Loucy (cell line): ENCODE measurements at regions not wholly inside any gene's neighbourhood (a gene's known extent, or its start where the extent isn't known, plus 50 kb on each side); places are given as distances from the start of the nearest gene placed in this dataset.

ENCODE experiments used
- EZH2phosphoT487 ChIP-seq: fragments of 200-600 bp; IDR thresholded peaks from 2 replicates; pipeline ENCODE4 v1.6.1; 2018; ENCODE audit warnings: antibody characterized with exemption, mild to moderate bottlenecking, moderate library complexity, borderline replicate concordance
- TF ChIP-seq, protein P1 (sequence below): fragments of 200-600 bp; sonication (generic); conservative IDR thresholded peaks from 2 replicates; pipeline ENCODE4 v1.5.1; 2014; ENCODE audit warnings: mild to moderate bottlenecking, antibody characterized with exemption, low read length

DNA sequence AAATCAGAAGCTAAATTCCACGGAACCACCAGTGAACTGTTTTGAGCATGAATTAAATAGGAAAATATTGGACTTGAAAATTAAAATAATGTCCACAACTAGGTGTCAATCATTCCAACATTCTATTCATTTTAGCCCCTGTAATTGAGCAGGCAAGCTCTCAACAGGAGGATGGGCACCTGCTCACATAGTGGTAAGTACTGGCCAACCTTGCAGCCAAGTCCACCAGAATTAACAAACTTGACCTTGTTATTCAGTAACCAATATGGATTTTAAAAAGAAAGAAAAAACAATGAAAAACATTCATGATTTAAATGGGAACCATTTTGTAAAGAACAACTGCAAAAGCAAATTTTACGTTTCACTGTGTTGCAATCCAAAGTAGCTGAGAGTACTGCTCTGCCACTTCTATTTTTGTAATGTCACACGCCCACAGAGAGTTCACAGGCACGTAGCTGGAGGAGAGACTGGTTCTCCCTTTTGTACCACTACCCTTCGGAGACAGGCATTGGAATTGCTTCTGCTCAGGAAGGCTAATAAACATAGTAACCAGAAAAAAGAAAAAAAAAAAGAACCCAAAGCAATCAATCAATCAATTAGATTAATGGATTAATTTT is 75.2 kb upstream of the F13A1 start:
- no peak for TF ChIP-seq EZH2phosphoT487
- TF ChIP-seq, protein P1, sequence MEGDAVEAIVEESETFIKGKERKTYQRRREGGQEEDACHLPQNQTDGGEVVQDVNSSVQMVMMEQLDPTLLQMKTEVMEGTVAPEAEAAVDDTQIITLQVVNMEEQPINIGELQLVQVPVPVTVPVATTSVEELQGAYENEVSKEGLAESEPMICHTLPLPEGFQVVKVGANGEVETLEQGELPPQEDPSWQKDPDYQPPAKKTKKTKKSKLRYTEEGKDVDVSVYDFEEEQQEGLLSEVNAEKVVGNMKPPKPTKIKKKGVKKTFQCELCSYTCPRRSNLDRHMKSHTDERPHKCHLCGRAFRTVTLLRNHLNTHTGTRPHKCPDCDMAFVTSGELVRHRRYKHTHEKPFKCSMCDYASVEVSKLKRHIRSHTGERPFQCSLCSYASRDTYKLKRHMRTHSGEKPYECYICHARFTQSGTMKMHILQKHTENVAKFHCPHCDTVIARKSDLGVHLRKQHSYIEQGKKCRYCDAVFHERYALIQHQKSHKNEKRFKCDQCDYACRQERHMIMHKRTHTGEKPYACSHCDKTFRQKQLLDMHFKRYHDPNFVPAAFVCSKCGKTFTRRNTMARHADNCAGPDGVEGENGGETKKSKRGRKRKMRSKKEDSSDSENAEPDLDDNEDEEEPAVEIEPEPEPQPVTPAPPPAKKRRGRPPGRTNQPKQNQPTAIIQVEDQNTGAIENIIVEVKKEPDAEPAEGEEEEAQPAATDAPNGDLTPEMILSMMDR: no peak
